GM12878 (cell line): ENCODE measurements at regions not wholly inside any gene's neighbourhood (a gene's known extent, or its start where the extent isn't known, plus 50 kb on each side); places are given as distances from the start of the nearest gene placed in this dataset.

Source experiments
- ATAC-seq: fragments of 200-7000 bp; cut with Tn5 transposase; 3 replicates; pipeline ENCODE4 v1.9.1; 2020; ENCODE audit warnings: mild to moderate bottlenecking, moderate library complexity
- BruUV-seq: library from RNA; stranded (reverse); fragments of 400-500 nt; replicated peaks from 2 replicates; lab custom pipeline; 2021; lab: Mats Ljungman, UMichigan
- CTCF ChIA-PET: fragments of 300-600 bp; sonication (Branson Sonifier 250); formaldehyde crosslinking; extraction: SDS; loops from one replicate; lab custom pipeline; 2021; ENCODE audit warnings: inconsistent platforms; lab: Yijun Ruan, JAX
- POLR2A ChIA-PET: fragments of 350-600 bp; formaldehyde crosslinking; extraction: SDS; loops from one replicate; lab custom pipeline; 2021; ENCODE audit warnings: inconsistent platforms; lab: Charles Lee
- RAD21 ChIA-PET: fragments of 300-600 bp; sonication (Branson Sonifier 250); formaldehyde crosslinking; loops from one replicate; lab custom pipeline; 2023; ENCODE audit warnings: antibody characterized with exemption; ENCODE audit not compliant: unreplicated experiment; lab: Charles Lee
- SMC1A ChIA-PET: fragments of 300-600 bp; sonication (Branson Sonifier 250); formaldehyde crosslinking; loops from one replicate; lab custom pipeline; 2023; ENCODE audit not compliant: unreplicated experiment, uncharacterized antibody; lab: Charles Lee
- DNase-seq: peaks from one replicate; pipeline ENCODE4 v3.0.0-alpha.2; 2011; ENCODE audit warnings: low read depth, low spot score
- FAIRE-seq: peaks from 3 replicates; lab custom pipeline; 2011; peaks lifted over from hg19 to GRCh38; lab: Jason Lieb, UNC
- H2AFZ ChIP-seq: 2 replicates; pipeline ENCODE4 v1.6.0; 2011; ENCODE audit warnings: low read depth, low read length, control low read depth; ENCODE audit not compliant: control insufficient read depth
- H3K27ac ChIP-seq: 2 replicates; pipeline ENCODE4 v1.5.1; 2011; ENCODE audit warnings: control low read depth; ENCODE audit not compliant: control insufficient read depth, insufficient read depth
- H3K27me3 ChIP-seq, 2 experiments: replicated peaks in 1 of 2; 2 replicates each; pipeline versions ENCODE4 v1.6.0 to v1.6.1; 2011; ENCODE audit warnings: low read length in 1 of 2; ENCODE audit not compliant: control insufficient read depth in 2 of 2, insufficient read depth in 2 of 2
- H3K36me3 ChIP-seq, 2 experiments: 2 replicates each; pipeline ENCODE4 v1.5.1; 2011; ENCODE audit warnings: low read length in 1 of 2; ENCODE audit not compliant: control insufficient read depth in 2 of 2, insufficient read depth in 2 of 2
- H3K4me1 ChIP-seq: 2 replicates; pipeline ENCODE4 v1.6.1; 2011; ENCODE audit warnings: mild to moderate bottlenecking, low read length, moderate library complexity, mixed read lengths; ENCODE audit not compliant: control insufficient read depth, insufficient read depth
- H3K4me2 ChIP-seq: 2 replicates; pipeline ENCODE4 v1.6.0; 2011; ENCODE audit warnings: control low read depth; ENCODE audit not compliant: control insufficient read depth, insufficient read depth
- H3K4me3 ChIP-seq: fragments of 200-600 bp; sonication (generic); 2 replicates; pipeline ENCODE4 v1.5.1; 2016
- H3K79me2 ChIP-seq: 2 replicates; pipeline ENCODE4 v1.6.0; 2011; ENCODE audit warnings: low read length; ENCODE audit not compliant: control insufficient read depth, insufficient read depth
- H3K9ac ChIP-seq: 2 replicates; pipeline ENCODE4 v1.8.0; 2011; ENCODE audit warnings: low read length, control low read depth, mixed read lengths; ENCODE audit not compliant: control insufficient read depth, insufficient read depth
- H3K9me3 ChIP-seq: replicated peaks from 3 replicates; pipeline ENCODE4 v1.5.1; 2011; ENCODE audit warnings: mild to moderate bottlenecking, low read length; ENCODE audit not compliant: control insufficient read depth, insufficient read depth
- H4K20me1 ChIP-seq: 2 replicates; pipeline ENCODE4 v1.6.0; 2011; ENCODE audit not compliant: control insufficient read depth, insufficient read depth
- BCL3 ChIP-seq: IDR thresholded peaks from 2 replicates; pipeline ENCODE4 v1.6.1; 2011; ENCODE audit warnings: borderline replicate concordance, low read depth, mild to moderate bottlenecking, moderate library complexity, low read length; ENCODE audit not compliant: insufficient read depth, poor library complexity, severe bottlenecking
- BHLHE40 ChIP-seq, 2 experiments: fragments of 450-650 bp in 1 of 2; IDR thresholded peaks; 2 replicates each; pipeline ENCODE4 v1.6.1; 2011 to 2017; ENCODE audit warnings: low read depth in 2 of 2, borderline replicate concordance in 1 of 2, improper control_type of control experiment in 1 of 2, low read length in 1 of 2, mild to moderate bottlenecking in 1 of 2
- CHD4 ChIP-seq: fragments of 200-600 bp; sonication (generic); IDR thresholded peaks from 2 replicates; pipeline ENCODE4 v1.6.1; 2016; ENCODE audit warnings: mild to moderate bottlenecking
- ESRRA ChIP-seq: IDR thresholded peaks from 2 replicates; pipeline ENCODE4 v1.6.1; 2012; ENCODE audit warnings: mild to moderate bottlenecking, low read length, improper control_type of control experiment
- KAT2A ChIP-seq: conservative IDR thresholded peaks from 2 replicates; pipeline ENCODE4 v1.6.1; 2011; ENCODE audit warnings: low read depth, low read length; ENCODE audit not compliant: control insufficient read depth
- MYC ChIP-seq: IDR thresholded peaks from 2 replicates; pipeline ENCODE4 v1.6.1; 2011; ENCODE audit warnings: mild to moderate bottlenecking, low read length, moderate library complexity, inconsistent platforms; ENCODE audit not compliant: insufficient read depth, insufficient replicate concordance, insufficient read length, severe bottlenecking
- STAT3 ChIP-seq: IDR thresholded peaks from 2 replicates; pipeline ENCODE4 v1.6.1; 2011; ENCODE audit warnings: low read depth, low read length, improper control_type of control experiment
- TBL1XR1 ChIP-seq: IDR thresholded peaks from 2 replicates; pipeline ENCODE4 v1.6.1; 2012; ENCODE audit warnings: low read depth, low read length, improper control_type of control experiment
- TCF12 ChIP-seq: IDR thresholded peaks from 2 replicates; pipeline ENCODE4 v1.6.1; 2011; ENCODE audit warnings: low read depth, mild to moderate bottlenecking, low read length
- YBX1 ChIP-seq: fragments of 450-650 bp; IDR thresholded peaks from 2 replicates; pipeline ENCODE4 v1.6.1; 2016; ENCODE audit warnings: antibody characterized with exemption
- ZBTB11 ChIP-seq: fragments of 450-650 bp; formaldehyde crosslinking; IDR thresholded peaks from 2 replicates; pipeline ENCODE4 v1.5.0; 2022; ENCODE audit warnings: mild to moderate bottlenecking, missing genetic modification characterization
- ZNF207 ChIP-seq: fragments of 450-650 bp; IDR thresholded peaks from 2 replicates; pipeline ENCODE4 v1.6.1; 2014; ENCODE audit warnings: antibody characterized with exemption, mild to moderate bottlenecking, borderline replicate concordance
- ZNF592 ChIP-seq: fragments of 450-650 bp; IDR thresholded peaks from 2 replicates; pipeline ENCODE4 v1.6.1; 2017; ENCODE audit warnings: mild to moderate bottlenecking, moderate library complexity
- ZSCAN29 ChIP-seq: fragments of 450-650 bp; IDR thresholded peaks from 2 replicates; pipeline ENCODE4 v1.6.1; 2017; ENCODE audit warnings: mild to moderate bottlenecking, moderate library complexity
- WGBS: methylation state at CpG from one replicate; pipeline ENCODE4 v1.1.6; 2016; ENCODE audit warnings: low lambda C conversion rate; ENCODE audit not compliant: insufficient replicate concordance, insufficient coverage; ENCODE audit errors: missing lambda C conversion rate; 5-methylcytosine and 5-hydroxymethylcytosine counted together
- in situ Hi-C: fragments of 300-500 bp; cut with MboI; formaldehyde crosslinking; loops from 9 replicates; pipeline ENCODE4 v1.14.3; 2018; ENCODE audit warnings: mixed read lengths
- intact Hi-C: fragments of 100-400 bp; cut with micrococcal nuclease; formaldehyde crosslinking; loops from one replicate; pipeline ENCODE4 v1.14.2; 2022; ENCODE audit not compliant: unreplicated experiment

GRCh38 chr9:113794721-113795120, 81.4 kb upstream of the ZNF618 start (continued):
- no peak for TF ChIP-seq YBX1

- Histone ChIP-seq H3K9ac (no peak overlapping the region), H3K27ac (no peak overlapping the region), H3K4me3 (no peak overlapping the region), H3K9me3 (no peaks in the 10 kb centered on the region), H3K27me3 (no peaks in the 10 kb centered on the region), H4K20me1 (no peaks in the 10 kb centered on the region; the same call in 1 of the 2 replicates), H3K4me2 (no peak overlapping the region), H3K79me2 (no peaks in the 10 kb centered on the region), H2AFZ (no peak overlapping the region), H3K36me3 (no peaks in the 10 kb centered on the region), H3K4me1 (no peaks in the 10 kb centered on the region)
- RAD21 ChIA-PET = no interaction called here
- CTCF ChIA-PET = no interaction called here
- POLR2A ChIA-PET = no interaction called here
- BruUV-seq = no TSS peak
- SMC1A ChIA-PET = no interaction called here
- in situ Hi-C loops = no loop called here
- FAIRE-seq (no peak), ATAC-seq (no peak), DNase-seq (no peak)
- intact Hi-C loops = no loop called here
- 4% methylated on average over 2 of the region's 2 CpGs for WGBS
- TF ChIP-seq STAT3 (no peak), ESRRA (no peak), ZNF207 (no peak), TBL1XR1 (no peak), KAT2A (no peak), ZNF592 (no peak), BCL3 (no peak), BHLHE40 (IDR thresholded peaks at IDR 0.05; ENCODE audit: borderline replicate concordance in 1 of 2, low read depth in 2 of 2, low read length in 1 of 2) (no peak), TCF12 (no peak), MYC (no peak), ZSCAN29 (no peak), CHD4 (no peak), ZBTB11 (CRISPR knock-in tag) (no peak)
Measured at GRCh38 chr9:113795811-113796392, 80.2 kb upstream of the ZNF618 start.
